Activated CD4-positive, alpha-beta memory T cell treated with anti-CD3 and anti-CD28 coated beads for 36 hours (primary cell): ENCODE measurements at regions not wholly inside any gene's neighbourhood (a gene's known extent, or its start where the extent isn't known, plus 50 kb on each side); places are given as distances from the start of the nearest gene placed in this dataset.
"Not testable (repeated sequence)": the region's sequence is repeated elsewhere in the genome, so short reads cannot be mapped to it uniquely, and the experiment has no call there.

ENCODE experiments used
- CTCF ChIA-PET: fragments of 350-600 bp; sonication (Branson Sonifier 250); formaldehyde crosslinking; loops from one replicate; lab custom pipeline; 2021; ENCODE audit warnings: antibody characterized with exemption, inconsistent platforms; lab: Charles Lee
- POLR2A ChIA-PET: fragments of 350-600 bp; sonication (Branson Sonifier 250); formaldehyde crosslinking; loops from one replicate; lab custom pipeline; 2021; ENCODE audit warnings: antibody characterized with exemption; lab: Charles Lee
- DNase-seq: peaks from one replicate; pipeline ENCODE4 v3.0.0-alpha.2; 2020
- H3K27ac Mint-ChIP-seq: one replicate; pipeline ENCODE4 v1.8.0; 2021; ENCODE audit warnings: mixed read lengths
- H3K27me3 Mint-ChIP-seq: one replicate; pipeline ENCODE4 v1.8.0; 2021; ENCODE audit warnings: mixed read lengths
- H3K36me3 Mint-ChIP-seq: one replicate; pipeline ENCODE4 v1.8.0; 2021; ENCODE audit warnings: mixed read lengths
- H3K4me1 Mint-ChIP-seq: one replicate; pipeline ENCODE4 v1.8.0; 2021; ENCODE audit warnings: low read depth, mixed read lengths
- H3K4me3 Mint-ChIP-seq: one replicate; pipeline ENCODE4 v1.8.0; 2021; ENCODE audit warnings: mild to moderate bottlenecking, mixed read lengths
- H3K9me3 Mint-ChIP-seq: one replicate; pipeline ENCODE4 v1.8.0; 2021; ENCODE audit warnings: mixed read lengths
- intact Hi-C: fragments of 100-400 bp; cut with micrococcal nuclease; formaldehyde crosslinking; loops from one replicate; pipeline ENCODE4 v1.15.1; 2023

- H3K27me3 Mint-ChIP-seq: no peaks in the 10 kb centered on the region
- ChIA-PET POLR2A (no interaction called here), CTCF (no interaction called here)
- no peak overlapping the region for H3K4me3 Mint-ChIP-seq
- DNase-seq: no peak
- H3K36me3 Mint-ChIP-seq: no peaks in the 10 kb centered on the region
- H3K4me1 Mint-ChIP-seq: no peaks in the 10 kb centered on the region
- H3K9me3 Mint-ChIP-seq: peaks cover 8% of the 10 kb centered on the region
- no peak overlapping the region for H3K27ac Mint-ChIP-seq
- intact Hi-C loops: no loop called here
Observed at GRCh38 chr7:124113045-124113444, 80.2 kb upstream of the TMEM229A start.

- ChIA-PET POLR2A (no interaction called here), CTCF (no interaction called here)
- intact Hi-C loops: no loop called here
- no peaks in the 10 kb centered on the region for H3K27me3 Mint-ChIP-seq
- H3K4me3 Mint-ChIP-seq: no peak overlapping the region
- DNase-seq: no peak
- H3K36me3 Mint-ChIP-seq: no peaks in the 10 kb centered on the region
- H3K4me1 Mint-ChIP-seq: no peaks in the 10 kb centered on the region
- H3K9me3 Mint-ChIP-seq: peaks cover 10% of the 10 kb centered on the region
- no peak overlapping the region for H3K27ac Mint-ChIP-seq
Observed at GRCh38 chr7:124106575-124106974, 73.7 kb upstream of the TMEM229A start.

- DNase-seq: no peak
- peaks cover 13% of the 10 kb centered on the region for H3K9me3 Mint-ChIP-seq
- H3K4me3 Mint-ChIP-seq: no peak overlapping the region
- H3K4me1 Mint-ChIP-seq: no peaks in the 10 kb centered on the region
- H3K27ac Mint-ChIP-seq: no peak overlapping the region
- ChIA-PET POLR2A (no interaction called here), CTCF (interaction anchor here (0.5 to 2.0 kb wide), 5 partner anchors 9 to 788 kb away, joined by 3 to 6 read pairs (median 4); no protein-coding TSS in a partner anchor)
- no peaks in the 10 kb centered on the region for H3K27me3 Mint-ChIP-seq
- H3K36me3 Mint-ChIP-seq: no peaks in the 10 kb centered on the region
- intact Hi-C loops: no loop called here
Observed at GRCh38 chr7:124101173-124101768, 68.4 kb upstream of the TMEM229A start.

DNA sequence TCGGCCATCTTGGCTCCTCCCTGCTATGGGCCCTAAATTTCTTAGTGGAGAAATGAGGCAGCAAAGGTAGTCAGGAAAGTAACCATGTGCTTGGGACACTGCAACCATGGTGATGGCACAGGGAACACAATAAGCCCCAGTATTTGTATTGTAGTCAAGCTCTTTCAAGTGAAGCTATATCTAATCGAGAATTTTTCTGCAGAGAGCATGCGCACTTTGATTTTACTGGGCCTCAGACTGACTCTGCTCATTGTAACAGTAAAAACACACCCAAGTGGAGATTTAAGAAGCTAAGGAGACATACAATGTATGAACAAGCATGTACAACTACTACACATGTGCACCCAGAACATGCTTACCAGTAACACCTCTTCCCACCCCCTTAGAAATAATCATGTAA, 67.3 kb upstream of the TMEM229A start:
- peaks cover 13% of the 10 kb centered on the region for H3K9me3 Mint-ChIP-seq
- CTCF ChIA-PET: interaction anchor here (2.0 kb wide), 1 partner anchor 8 kb away, joined by 6 read pairs; no protein-coding TSS in a partner anchor
- H3K4me1 Mint-ChIP-seq: no peaks in the 10 kb centered on the region
- intact Hi-C loops: no loop called here
- no peak overlapping the region for H3K27ac Mint-ChIP-seq
- H3K36me3 Mint-ChIP-seq: no peaks in the 10 kb centered on the region
- no peaks in the 10 kb centered on the region for H3K27me3 Mint-ChIP-seq
- H3K4me3 Mint-ChIP-seq: no peak overlapping the region
- POLR2A ChIA-PET: no interaction called here
- DNase-seq: no peak

DNA sequence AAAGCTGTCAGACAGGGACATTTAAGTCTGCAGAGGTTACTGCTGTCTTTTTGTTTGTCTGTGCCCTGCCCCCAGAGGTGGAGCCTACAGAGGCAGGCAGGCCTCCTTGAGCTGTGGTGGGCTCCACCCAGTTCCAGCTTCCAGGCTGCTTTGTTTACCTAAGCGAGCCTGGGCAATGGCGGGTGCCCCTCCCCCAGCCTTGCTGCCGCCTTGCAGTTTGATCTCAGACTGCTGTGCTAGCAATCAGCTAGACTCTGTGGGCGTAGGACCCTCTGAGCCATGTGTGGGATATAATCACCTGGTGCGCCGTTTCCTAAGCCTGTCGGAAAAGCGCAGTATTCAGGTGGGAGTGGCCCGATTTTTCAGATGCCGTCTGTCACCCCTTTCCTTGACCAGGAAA, 66.7 kb upstream of the TMEM229A start:
- H3K27me3 Mint-ChIP-seq, intact Hi-C loops, CTCF ChIA-PET, H3K4me3 Mint-ChIP-seq, H3K27ac Mint-ChIP-seq, H3K4me1 Mint-ChIP-seq, H3K36me3 Mint-ChIP-seq, POLR2A ChIA-PET, DNase-seq: not testable (repeated sequence)
- peaks cover 10% of the 10 kb centered on the region for H3K9me3 Mint-ChIP-seq

GRCh38 chr7:124089621-124090020, 56.8 kb upstream of the TMEM229A start:
- no peaks in the 10 kb centered on the region for H3K4me1 Mint-ChIP-seq
- no peak overlapping the region for H3K27ac Mint-ChIP-seq
- H3K9me3 Mint-ChIP-seq: peaks cover 3% of the 10 kb centered on the region
- intact Hi-C loops: no loop called here
- H3K4me3 Mint-ChIP-seq: no peak overlapping the region
- POLR2A ChIA-PET: no interaction called here
- CTCF ChIA-PET: no interaction called here
- no peaks in the 10 kb centered on the region for H3K27me3 Mint-ChIP-seq
- no peak for DNase-seq
- no peaks in the 10 kb centered on the region for H3K36me3 Mint-ChIP-seq

- POLR2A ChIA-PET: no interaction called here
Observed at GRCh38 chr7:124088590-124088989, 55.7 kb upstream of the TMEM229A start.

GRCh38 chr7:124086843-124087242, 54.0 kb upstream of the TMEM229A start:
- Mint-ChIP-seq H3K4me1 (no peaks in the 10 kb centered on the region), H3K4me3 (no peak overlapping the region), H3K27me3 (no peaks in the 10 kb centered on the region), H3K36me3 (no peaks in the 10 kb centered on the region), H3K9me3 (no peaks in the 10 kb centered on the region), H3K27ac (no peak overlapping the region)
- DNase-seq: no peak
- intact Hi-C loops: no loop called here
- POLR2A ChIA-PET: no interaction called here
- CTCF ChIA-PET: no interaction called here

More at GRCh38 chr7:124088590-124088989, 55.7 kb upstream of the TMEM229A start:
- intact Hi-C loops: no loop called here
- CTCF ChIA-PET: no interaction called here
- no peaks in the 10 kb centered on the region for H3K36me3 Mint-ChIP-seq
- no peaks in the 10 kb centered on the region for H3K4me1 Mint-ChIP-seq
- H3K27me3 Mint-ChIP-seq: no peaks in the 10 kb centered on the region
- H3K9me3 Mint-ChIP-seq: peaks cover 3% of the 10 kb centered on the region
- no peak for DNase-seq
- no peak overlapping the region for H3K4me3 Mint-ChIP-seq
- H3K27ac Mint-ChIP-seq: no peak overlapping the region

DNA sequence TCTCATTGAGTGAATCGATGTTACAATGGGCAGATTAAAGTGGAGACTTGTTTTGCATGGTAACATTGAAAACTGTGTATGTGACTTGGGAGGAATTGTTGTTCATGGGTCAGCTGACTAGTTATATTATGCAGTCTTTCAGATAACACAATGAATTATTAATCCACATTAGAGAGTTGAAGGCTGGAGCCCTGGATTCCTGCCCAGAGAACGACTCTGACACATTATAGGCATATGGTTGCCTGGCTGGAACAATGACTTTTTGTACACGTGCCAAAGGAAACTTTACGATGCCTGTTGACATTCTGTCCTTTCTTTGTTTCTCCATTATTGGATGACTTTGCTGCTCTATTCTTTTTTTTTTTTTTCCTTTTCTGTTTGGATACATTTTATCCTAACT, 52.3 kb upstream of the TMEM229A start:
- ChIA-PET CTCF (no interaction called here), POLR2A (no interaction called here)
- intact Hi-C loops: no loop called here
- Mint-ChIP-seq H3K27ac (no peak overlapping the region), H3K27me3 (no peaks in the 10 kb centered on the region), H3K9me3 (no peaks in the 10 kb centered on the region), H3K4me3 (no peak overlapping the region), H3K36me3 (no peaks in the 10 kb centered on the region), H3K4me1 (no peaks in the 10 kb centered on the region)
- DNase-seq: no peak

GRCh38 chr7:124084024-124084423, 51.2 kb upstream of the TMEM229A start:
- DNase-seq: no peak
- Mint-ChIP-seq H3K4me3 (no peak overlapping the region), H3K4me1 (no peaks in the 10 kb centered on the region), H3K36me3 (no peaks in the 10 kb centered on the region), H3K27ac (no peak overlapping the region), H3K9me3 (no peaks in the 10 kb centered on the region), H3K27me3 (no peaks in the 10 kb centered on the region)
- POLR2A ChIA-PET: interaction anchor here (0.6 kb wide), 1 partner anchor 847 kb away, joined by 4 read pairs; no protein-coding TSS in a partner anchor
- CTCF ChIA-PET: no interaction called here
- intact Hi-C loops: no loop called here
